HG03442 (cell line): ENCODE measurements at regions not wholly inside any gene's neighbourhood (a gene's known extent, or its start where the extent isn't known, plus 50 kb on each side); places are given as distances from the start of the nearest gene placed in this dataset.
"Not testable (repeated sequence)": the region's sequence is repeated elsewhere in the genome, so short reads cannot be mapped to it uniquely, and the experiment has no call there.

Experiments
- ATAC-seq: cut with Tn5 transposase; IDR thresholded peaks from one replicate; pipeline ENCODE4 v1.9.1; 2021; ENCODE audit warnings: mild to moderate bottlenecking, moderate library complexity; ENCODE audit not compliant: unreplicated experiment

DNA sequence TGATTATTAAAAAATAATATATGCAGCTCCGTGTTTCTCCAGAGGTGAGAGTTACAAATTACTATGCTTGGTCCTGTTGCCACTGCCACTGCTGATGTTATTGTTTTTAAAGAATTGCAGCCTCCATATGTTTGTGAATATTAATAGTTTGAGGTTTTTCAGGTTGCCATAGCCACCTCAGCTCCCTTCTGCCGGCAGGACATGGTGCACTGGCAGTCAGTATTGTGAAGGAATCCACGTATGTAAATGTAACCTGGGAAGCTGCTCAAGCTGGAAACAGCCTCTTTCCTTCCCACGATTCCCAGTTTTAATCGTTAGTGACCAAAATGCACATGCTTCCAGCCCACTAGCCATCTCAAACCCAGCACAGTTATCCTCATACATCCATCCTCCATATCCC, 184.4 kb upstream of the CCNG1 start:
- ATAC-seq, result no peak

- ATAC-seq, result no peak
Observed at GRCh38 chr5:163259495-163259894, 177.9 kb upstream of the CCNG1 start.

GRCh38 chr5:163260471-163260870, 176.9 kb upstream of the CCNG1 start:
- ATAC-seq, result no peak

DNA sequence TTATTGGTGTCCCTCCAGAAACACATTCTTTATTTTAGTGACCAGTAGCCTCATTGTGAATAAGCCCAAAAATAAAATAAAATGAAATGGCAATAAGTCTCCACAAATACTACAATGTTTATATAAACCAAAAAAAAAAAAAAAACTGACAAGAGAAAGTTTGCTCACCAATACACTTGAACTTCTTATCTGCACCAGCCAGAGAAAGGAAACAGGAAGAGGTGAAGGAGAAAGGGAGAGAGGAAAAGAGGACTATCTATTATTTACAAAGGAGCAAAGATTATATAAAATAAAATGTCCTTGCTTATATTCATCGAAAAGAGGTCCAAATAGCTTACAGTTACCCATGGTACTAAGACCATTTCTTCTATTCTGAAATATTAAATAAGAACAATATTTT, 176.4 kb upstream of the CCNG1 start:
- no peak for ATAC-seq

GRCh38 chr5:163261647-163262269, 175.6 kb upstream of the CCNG1 start:
- no peak for ATAC-seq

DNA sequence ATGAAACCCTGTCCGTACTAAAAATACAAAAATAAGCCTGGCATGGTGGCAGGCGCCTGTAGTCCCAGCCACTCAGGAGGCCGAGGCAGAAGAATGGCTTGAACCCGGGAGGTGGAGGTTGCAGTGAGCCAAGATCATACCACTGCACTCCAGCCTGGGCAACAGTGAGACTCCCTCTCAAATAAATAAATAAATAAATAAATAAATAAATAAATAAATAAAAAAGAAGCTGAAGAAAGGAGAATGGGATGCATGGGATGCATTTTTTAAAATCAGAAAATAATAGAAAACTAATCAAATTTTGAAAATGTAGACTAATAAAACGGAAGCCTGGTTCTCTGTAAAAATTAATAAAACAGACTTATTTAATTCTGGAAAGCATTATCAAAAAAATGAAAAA, 171.1 kb upstream of the CCNG1 start:
- not testable (repeated sequence) for ATAC-seq

- peak; percentile 39 for ATAC-seq
Observed at GRCh38 chr5:163269624-163270023, 167.8 kb upstream of the CCNG1 start.

GRCh38 chr5:163276466-163276865, 160.9 kb upstream of the CCNG1 start:
- ATAC-seq, result no peak

GRCh38 chr5:163280897-163281296, 156.5 kb upstream of the CCNG1 start:
- not testable (repeated sequence) for ATAC-seq

GRCh38 chr5:163281512-163281911, 155.9 kb upstream of the CCNG1 start:
- no peak for ATAC-seq

DNA sequence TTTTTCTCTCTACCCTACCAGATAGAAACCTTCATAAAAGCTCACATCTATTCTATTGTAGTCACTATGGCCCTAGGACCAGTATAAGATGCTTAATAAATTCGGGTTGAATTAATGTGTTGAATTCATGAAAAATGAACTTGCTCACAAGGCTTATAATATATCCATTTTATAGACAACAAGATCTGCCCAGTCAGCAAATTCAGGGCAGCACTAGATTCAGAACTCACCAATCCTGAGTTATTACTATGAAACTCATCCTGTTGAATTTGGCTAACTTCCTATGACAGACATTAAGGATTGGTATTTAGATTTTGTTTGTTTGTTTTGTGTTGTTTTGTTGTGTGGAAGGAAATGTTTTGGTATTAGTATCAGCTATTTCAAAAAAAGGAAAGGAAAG, 143.6 kb upstream of the CCNG1 start:
- no peak for ATAC-seq

DNA sequence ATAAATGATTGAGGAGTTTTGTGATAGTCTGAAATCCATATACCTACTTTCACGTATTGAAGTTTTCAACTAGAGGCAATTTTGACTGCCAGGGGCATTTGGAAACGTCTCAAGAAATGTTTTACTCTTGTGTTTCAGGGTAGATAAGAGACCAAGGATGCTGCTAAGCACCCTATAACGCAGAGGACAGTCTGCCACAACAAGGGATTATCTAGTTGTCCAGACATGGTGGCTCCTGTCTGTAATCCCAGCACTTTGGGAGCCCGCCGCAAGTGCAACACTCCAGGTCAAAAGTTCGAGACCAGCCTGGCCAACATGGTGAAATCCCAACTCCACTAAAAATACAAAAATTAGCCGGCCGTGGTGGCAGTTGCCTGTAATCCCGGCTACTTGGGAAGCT, 133.7 kb upstream of the CCNG1 start:
- ATAC-seq, result no peak

DNA sequence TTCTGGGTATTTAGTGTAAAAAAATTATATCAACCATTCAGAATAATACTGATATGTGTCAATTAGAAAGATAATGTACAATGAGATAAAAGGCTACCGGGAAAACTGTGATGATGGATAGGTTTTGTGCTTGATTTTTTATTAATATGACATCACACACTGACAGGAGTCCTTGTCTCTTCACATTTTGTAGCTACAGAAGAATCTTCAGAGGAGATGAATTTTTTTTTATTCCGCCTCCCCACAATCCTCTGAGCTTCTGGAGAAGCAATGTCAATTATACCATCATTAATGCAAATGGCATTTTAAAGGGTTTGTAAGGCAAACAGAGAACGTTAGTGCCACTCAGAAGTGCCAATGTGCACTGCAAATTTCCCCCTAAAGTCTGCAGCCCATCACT, 131.7 kb upstream of the CCNG1 start:
- ATAC-seq, result no peak

DNA sequence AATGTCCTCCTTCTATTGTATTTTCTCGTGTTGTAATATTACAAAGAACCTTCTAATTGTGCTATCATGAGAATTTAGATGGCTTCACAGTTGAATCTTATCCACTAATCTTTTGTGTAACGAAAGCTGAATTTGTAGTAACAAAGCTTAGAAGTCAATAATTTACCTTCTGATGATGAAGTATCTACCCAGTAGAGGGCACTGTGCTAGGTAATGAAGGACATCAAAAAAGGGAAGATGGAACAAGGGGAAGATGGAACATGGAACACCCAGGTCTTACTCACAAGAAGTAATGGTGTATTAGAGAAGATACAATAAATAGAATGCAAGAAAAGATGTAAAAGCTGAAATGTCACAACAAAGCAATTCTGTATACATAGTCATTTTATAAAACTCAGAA, 131.0 kb upstream of the CCNG1 start:
- ATAC-seq, result no peak

DNA sequence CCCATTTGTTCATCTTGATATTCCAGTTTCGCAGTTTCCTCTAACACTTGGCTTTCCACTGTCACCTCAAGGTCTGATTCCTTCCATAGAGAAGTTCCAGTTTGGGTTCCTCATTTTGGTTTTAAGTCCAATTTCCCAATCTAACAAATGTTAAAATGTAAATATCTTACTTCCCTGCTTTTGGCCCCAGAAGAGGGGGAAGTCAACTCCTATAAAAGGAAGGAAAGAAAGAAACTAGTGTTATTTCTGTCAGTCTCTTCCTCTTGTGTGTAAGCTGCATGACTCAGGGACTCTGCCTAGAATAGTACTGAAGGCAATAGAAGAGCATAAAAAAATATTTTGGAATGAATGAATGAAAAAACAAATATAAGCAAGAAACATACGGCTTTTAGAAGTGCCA, 127.5 kb upstream of the CCNG1 start:
- ATAC-seq, result no peak

- no peak for ATAC-seq
Observed at GRCh38 chr5:163310997-163311396, 126.4 kb upstream of the CCNG1 start.

GRCh38 chr5:163312598-163312997, 124.8 kb upstream of the CCNG1 start:
- no peak for ATAC-seq

DNA sequence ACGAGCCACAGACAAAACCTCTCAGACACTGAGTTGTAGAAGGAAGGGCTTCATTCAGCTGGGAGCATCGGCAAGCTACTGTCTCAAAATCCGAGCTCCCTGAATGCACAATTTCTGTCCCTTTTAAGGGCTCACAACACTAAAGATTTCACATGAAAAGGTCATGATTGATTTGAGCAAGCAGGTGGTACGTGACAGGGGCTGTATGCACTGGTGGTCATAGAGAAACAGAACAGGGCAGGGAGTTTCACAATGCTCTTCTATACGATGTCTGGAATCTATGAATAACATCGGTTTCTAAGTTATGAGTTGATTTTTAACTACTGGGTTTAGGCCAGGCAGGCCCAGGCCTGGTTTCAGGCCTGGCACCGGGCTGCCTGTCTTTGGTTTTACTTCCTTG, 124.3 kb upstream of the CCNG1 start:
- ATAC-seq, result not testable (repeated sequence)

GRCh38 chr5:163316374-163316773, 121.0 kb upstream of the CCNG1 start:
- ATAC-seq, result not testable (repeated sequence)

- no peak for ATAC-seq
Observed at GRCh38 chr5:163318707-163319106, 118.7 kb upstream of the CCNG1 start.

DNA sequence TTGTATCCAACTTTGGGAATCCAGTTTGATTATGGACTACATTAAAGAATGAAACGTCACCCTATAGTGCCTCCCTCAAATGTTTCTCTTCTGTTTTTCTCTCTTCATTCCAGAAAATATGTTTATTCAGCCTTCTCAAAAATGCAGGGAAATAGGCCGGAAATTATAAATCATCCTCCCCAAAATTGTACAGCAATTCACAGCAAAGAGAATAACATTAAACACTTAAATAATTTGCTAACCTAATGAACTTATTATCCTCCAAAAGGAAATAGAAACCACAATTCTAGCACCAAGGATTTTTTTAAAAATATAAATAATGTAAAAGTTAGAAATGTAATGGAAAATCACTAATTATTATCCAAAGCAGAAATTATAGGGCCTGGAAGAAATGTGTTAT, 115.9 kb upstream of the CCNG1 start:
- ATAC-seq, result no peak

DNA sequence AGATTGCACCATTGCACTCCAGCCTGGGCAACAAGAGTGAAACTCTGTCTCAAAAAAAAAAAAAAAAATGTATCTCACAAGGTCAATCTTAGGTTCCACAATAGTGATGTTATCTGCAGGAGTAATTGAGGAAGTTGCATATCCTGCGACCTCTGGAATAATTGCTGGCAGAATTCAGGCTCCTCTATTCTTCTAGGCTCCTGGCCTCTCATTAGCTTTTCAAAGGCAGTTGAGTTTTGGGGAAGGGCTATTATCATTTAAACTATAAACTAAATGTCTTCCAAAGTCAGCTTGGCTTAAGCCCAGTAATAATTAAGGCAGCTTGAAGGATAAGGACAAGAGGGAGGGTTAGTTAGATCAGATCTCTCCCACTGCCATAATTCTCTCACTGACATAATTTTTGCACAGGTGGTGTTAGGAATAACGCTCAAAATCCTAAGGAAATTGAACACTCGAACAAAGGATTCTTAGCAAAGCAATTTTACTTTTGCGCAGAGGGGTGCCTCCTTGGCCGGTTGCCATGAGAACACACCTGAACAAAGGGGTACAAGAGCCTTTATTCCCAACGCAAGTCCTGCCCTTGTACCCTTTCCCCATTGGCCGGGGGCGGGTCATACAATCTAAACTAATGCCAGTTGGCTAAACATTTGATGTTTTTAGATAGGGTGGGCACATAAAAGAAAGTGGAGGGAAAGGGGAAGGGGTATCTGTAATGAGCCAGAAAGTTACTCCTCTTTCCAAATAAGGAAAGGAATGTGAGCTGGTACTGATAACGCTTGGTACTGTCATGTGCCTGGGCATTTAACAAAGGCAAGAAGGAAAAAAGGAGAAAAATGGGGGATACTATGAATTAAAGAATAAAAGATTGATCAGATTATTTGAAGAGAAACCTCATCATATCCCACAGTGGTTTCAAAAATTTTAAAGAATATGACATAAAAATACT, 106.4 kb upstream of the CCNG1 start:
- no peak for ATAC-seq
